HG03159 (cell line): ENCODE measurements at regions not wholly inside any gene's neighbourhood (a gene's known extent, or its start where the extent isn't known, plus 50 kb on each side); places are given as distances from the start of the nearest gene placed in this dataset.
"Not testable (repeated sequence)": the region's sequence is repeated elsewhere in the genome, so short reads cannot be mapped to it uniquely, and the experiment has no call there.

Source experiments
- ATAC-seq: cut with Tn5 transposase; IDR thresholded peaks from one replicate; pipeline ENCODE4 v1.9.1; 2021; ENCODE audit warnings: mild to moderate bottlenecking, moderate library complexity; ENCODE audit not compliant: unreplicated experiment

- ATAC-seq: no peak
Measured at GRCh38 chr5:124622851-124623250, 123.6 kb downstream of the ZNF608 start.

DNA sequence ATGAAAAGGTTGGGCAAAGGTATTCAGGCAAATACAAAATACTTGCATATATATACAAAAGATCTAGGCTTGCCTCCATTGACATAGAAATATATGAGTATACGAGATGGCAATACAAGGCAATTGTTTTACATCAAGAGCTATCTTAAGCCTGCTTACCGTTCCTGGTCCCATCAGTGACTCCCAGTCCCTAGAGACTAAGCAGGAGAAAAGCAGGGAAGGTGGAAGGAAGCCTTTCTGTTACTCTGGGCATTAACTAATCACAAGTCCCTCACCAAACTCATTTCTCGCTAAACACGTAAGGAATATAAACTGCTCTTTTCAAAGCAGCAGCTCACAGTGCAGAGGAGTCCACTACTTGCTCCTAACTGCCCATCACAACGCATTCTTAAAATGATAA, 125.2 kb downstream of the ZNF608 start:
- ATAC-seq: no peak

DNA sequence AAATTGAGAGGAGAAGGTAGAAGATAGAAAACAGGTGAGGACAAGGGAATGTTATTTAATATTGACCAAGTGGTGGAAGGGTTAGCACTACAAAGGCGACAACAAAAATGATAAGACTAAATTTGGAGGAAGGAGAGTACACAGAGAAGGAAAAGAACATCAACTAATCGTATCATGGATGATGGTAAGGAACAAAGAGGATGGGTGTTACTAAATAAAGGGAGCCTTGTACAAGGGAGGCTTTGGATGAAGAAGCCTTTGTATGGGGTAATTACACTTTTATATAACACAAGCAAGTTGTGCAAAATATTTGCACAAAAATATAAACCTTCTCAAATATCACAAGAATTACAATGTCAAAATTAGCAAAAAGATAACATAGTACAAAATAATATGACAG, 125.7 kb downstream of the ZNF608 start:
- no peak for ATAC-seq

GRCh38 chr5:124619121-124619520, 127.3 kb downstream of the ZNF608 start:
- no peak for ATAC-seq

- no peak for ATAC-seq
Measured at GRCh38 chr5:124617787-124618186, 128.7 kb downstream of the ZNF608 start.

- ATAC-seq: no peak
Measured at GRCh38 chr5:124614836-124615385, 131.5 kb downstream of the ZNF608 start.

DNA sequence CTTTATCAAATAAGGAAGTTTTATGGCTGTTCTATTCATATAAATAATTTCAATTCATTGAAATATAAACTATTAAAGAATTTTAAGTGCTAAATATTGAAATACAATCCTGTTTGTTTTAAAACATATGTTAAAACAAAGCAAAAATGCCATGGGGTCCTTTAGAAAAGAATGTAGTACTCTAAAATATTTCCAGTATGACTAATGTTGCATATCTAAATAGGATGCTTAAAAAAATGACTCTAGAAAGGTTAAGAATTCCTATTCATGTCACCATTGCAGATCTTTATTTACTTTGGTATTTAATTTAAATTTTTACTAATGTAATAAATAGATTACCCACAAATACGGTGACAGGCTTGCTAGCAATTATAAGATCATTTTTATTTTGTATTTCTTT, 132.3 kb downstream of the ZNF608 start:
- ATAC-seq: no peak

DNA sequence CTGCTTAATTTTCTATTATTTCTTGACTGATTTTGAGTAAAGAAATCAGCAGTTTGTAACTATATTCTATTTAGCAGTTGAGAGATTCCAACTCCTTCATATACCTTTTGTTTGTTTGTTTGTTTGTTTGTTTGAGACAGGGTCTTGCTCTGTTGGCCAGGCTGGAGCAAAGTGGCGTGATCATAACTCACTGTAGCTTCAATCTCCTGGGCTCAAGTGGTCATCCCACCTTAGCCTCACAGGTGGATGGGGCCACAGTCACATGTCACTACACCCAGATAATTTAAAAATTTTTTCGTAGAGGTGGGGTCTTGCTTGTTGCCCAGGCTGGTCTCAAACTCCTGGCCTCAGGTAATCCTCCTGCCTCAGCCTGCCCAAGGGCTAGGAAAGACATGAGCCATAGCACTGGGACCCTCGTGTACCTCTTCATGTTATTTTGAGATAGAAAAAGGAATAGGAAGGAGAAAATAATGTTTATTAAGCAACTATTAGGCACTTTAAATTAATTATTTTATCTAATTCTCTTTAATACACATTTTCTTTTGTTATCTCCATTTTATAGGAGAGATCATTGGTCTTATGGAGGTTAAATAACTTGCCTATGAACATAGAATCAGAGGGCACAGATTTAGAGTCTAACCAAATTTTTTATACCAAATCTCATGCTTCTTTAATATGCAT, 133.0 kb downstream of the ZNF608 start:
- no peak for ATAC-seq

- ATAC-seq: no peak
Measured at GRCh38 chr5:124612023-124612422, 134.4 kb downstream of the ZNF608 start.

- not testable (repeated sequence) for ATAC-seq
Measured at GRCh38 chr5:124611262-124611661, 135.2 kb downstream of the ZNF608 start.

DNA sequence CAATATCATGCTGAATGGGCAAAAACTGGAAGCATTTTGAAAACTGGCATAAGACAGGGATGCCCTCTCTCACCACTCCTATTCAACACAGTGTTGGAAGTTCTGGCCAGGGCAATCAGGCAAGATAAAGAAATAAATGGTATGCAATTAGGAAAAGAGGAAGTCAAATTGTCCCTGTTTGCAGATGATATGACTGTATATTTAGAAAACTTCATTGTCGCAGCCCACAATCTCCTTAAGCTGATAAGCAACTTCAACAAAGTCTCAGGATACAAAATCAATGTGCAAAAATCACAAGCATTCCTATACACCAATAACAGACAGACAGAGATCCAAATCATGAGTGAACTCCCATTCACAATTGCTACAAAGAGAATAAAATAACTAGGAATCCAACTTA, 136.8 kb downstream of the ZNF608 start:
- ATAC-seq: not testable (repeated sequence)

GRCh38 chr5:124606543-124606942, 139.9 kb downstream of the ZNF608 start:
- ATAC-seq: no peak

DNA sequence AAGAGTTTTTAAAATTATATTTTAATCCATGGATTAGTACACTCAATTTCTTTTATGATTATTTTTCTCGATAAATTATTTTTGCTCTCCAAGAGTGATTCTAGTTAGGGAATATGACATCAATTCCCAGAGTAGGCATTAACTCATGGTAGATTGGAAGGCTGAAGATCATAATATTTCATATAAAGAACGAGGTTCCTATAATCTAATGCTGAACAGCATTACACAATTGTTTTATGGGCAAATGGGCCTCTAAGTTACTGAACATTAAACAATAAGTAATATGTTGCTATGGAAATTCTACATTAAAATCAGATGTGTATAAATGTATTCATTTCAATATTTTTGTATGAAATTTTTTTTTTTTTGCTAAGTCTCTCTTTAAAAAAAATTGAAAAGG, 140.3 kb downstream of the ZNF608 start:
- ATAC-seq: no peak

- no peak for ATAC-seq
Measured at GRCh38 chr5:124605541-124605940, 140.9 kb downstream of the ZNF608 start.

DNA sequence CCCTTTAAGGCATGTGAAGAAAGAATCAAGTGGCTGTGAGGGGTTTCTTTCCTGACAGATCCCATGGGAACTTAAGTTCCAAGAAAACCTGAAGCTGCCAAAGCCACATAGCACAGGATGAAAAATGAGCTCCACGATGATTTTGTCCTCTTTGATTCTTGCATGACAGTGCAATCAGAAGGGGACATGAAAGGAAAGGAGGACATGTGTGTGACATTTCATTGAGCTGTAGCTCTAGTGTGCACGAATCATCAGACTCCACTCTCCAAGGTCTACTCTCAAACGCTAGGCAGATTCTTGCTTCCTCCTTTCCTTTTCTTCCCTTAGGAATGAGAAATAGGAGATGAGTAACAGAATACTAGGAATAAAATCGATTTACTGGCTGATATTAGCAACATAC, 142.0 kb downstream of the ZNF608 start:
- no peak for ATAC-seq

DNA sequence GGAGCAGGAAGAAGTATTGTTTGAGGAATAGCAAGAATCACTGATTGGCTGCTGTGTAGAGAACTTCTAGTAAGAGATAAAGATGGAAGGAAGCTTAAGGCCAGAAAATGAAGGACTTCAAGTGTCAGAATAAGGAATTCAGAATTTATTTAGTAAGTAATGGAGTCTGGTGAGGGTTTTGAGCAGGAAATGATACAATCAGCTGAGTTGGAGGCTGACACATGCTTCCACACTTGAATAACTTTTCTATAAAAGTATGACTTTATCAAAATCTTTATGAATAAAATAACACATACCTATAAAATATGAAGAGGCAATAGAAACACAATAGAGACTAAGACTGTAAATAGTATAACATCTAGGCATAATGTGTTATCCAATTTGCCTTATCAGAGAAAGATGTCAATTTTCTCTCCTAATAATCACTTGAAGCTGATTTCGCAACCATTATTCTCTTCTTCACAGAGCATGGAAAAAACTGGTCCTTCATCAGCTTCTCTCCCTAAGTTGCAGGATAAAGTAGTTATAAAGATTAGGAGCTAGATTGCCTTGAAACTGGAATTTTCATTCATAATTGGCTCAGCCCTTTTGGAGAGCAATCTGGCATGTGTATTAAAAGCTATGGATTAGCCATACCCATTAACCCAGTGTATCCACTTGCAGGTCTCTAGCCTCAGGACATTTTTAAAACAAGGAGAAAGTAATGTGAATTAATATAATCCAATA, 143.4 kb downstream of the ZNF608 start:
- ATAC-seq: no peak

- ATAC-seq: no peak
Measured at GRCh38 chr5:124599028-124599973, 147.1 kb downstream of the ZNF608 start.

DNA sequence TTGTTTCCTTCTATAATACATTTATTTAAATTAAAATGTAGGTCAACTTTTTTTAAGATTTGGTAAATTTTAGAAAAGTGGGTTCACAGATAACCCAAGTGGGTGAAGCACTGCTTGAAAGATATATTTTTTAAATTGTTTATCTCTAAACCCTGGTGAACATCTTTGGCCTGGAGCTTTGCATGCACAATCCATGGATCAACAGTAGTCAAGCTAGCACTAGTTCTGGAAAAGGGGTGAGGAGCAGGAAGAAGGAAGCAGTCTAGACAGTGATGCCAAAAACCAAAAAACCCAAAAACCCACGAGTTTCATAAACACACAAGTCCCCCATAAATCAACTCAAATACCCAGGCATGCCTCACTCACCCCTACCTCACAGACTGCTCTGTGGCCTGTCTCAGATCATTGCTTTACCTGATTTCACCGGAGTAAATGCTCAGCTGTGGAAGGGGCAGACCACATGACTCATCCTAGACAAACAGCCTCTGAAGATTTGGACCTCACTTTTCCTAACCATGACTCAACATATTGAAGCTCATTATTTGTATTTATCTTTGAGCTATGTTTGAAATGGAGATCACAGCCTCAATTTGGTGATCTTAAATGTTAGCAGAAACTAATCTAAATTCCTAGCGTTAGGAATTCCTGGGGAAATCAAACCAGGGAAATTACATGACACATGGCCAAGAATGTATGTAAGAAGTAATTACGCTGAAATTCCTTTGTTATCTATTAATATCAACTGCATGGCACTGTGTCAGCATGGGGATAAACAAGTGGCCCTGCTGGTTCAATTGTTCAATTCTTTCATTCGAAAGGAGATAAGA, 149.6 kb downstream of the ZNF608 start:
- no peak for ATAC-seq

DNA sequence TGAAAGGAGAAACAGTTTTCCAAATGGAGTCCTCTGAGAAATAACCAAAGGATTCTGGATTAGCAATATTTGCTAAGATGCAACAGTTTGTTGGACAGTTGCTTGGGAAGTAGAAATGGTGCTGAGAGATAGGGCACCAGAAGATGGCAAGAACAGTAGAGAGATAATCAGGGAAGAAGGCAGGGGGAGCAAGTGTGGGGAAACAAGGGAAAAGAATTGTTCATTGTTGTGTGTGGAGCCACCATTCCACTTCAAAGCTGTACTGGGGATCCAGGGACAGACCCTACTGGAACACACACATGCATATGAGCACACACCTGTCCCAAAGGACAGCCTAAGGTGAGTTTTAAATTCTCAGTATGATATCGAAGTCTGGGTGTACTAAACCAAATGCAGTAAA, 152.5 kb downstream of the ZNF608 start:
- no peak for ATAC-seq

DNA sequence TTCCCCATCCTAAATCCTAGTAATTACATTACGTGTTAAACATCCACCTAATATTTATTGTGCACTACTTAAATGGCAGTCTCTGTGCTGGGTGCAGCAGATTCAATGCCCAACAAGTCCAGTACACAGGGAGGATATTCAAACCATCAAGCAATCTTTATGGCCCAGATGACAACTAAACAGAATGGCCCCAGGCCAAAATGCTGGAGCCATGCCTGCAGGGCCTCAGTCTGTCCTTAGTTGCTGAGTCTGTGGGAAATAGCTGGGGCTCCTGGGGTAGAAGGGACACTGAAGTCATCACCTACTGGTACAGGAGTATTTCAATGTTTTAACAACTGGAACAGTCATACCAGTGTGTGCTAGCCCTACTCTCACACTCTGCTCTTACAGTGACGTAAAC, 153.5 kb downstream of the ZNF608 start:
- ATAC-seq: no peak
